GM19238 (cell line): ENCODE measurements at regions not wholly inside any gene's neighbourhood (a gene's known extent, or its start where the extent isn't known, plus 50 kb on each side); places are given as distances from the start of the nearest gene placed in this dataset.

Source experiments
- DNase-seq: peaks from one replicate; pipeline ENCODE4 v3.0.0; 2011; ENCODE audit warnings: low spot score; ENCODE audit not compliant: insufficient read length

GRCh38 chr17:68812876-68813584 lies 142.2 kb downstream of the ABCA8 start:
- DNase-seq = no peak

- no peak for DNase-seq
Observed at GRCh38 chr17:68809148-68809547, 146.0 kb downstream of the ABCA8 start.

GRCh38 chr17:68807998-68808772 lies 147.0 kb downstream of the ABCA8 start:
- no peak for DNase-seq

GRCh38 chr17:68805609-68806008 lies 149.6 kb downstream of the ABCA8 start:
- no peak for DNase-seq

- no peak for DNase-seq
Observed at GRCh38 chr17:68804777-68805520, 150.2 kb downstream of the ABCA8 start.

GRCh38 chr17:68803164-68803929 lies 151.8 kb downstream of the ABCA8 start:
- no peak for DNase-seq

GRCh38 chr17:68801335-68802247 lies 153.6 kb downstream of the ABCA8 start:
- no peak for DNase-seq

- DNase-seq = no peak
Observed at GRCh38 chr17:68800751-68801150, 154.4 kb downstream of the ABCA8 start.

- DNase-seq = no peak
Observed at GRCh38 chr17:68794636-68795434, 160.4 kb downstream of the ABCA8 start.

- no peak for DNase-seq
Observed at GRCh38 chr17:68792873-68793272, 162.3 kb downstream of the ABCA8 start.

GRCh38 chr17:68792042-68792685 lies 163.0 kb downstream of the ABCA8 start:
- no peak for DNase-seq

GRCh38 chr17:68790931-68791330 lies 164.3 kb downstream of the ABCA8 start:
- DNase-seq = no peak

GRCh38 chr17:68790492-68790891 lies 164.7 kb downstream of the ABCA8 start:
- DNase-seq = no peak

GRCh38 chr17:68789203-68789962 lies 165.8 kb downstream of the ABCA8 start:
- no peak for DNase-seq

GRCh38 chr17:68785565-68786486 lies 169.4 kb downstream of the ABCA8 start:
- no peak for DNase-seq

- no peak for DNase-seq
Observed at GRCh38 chr17:68784431-68784830, 170.8 kb downstream of the ABCA8 start.

- DNase-seq = no peak
Observed at GRCh38 chr17:68783861-68784260, 171.3 kb downstream of the ABCA8 start.
